Activated naive CD8-positive, alpha-beta T cell treated with anti-CD3 and anti-CD28 coated beads, Interleukin-2, amount 10 ng/mL, durations not matched to agents 7 days and 5 days (primary cell): ENCODE measurements at regions not wholly inside any gene's neighbourhood (a gene's known extent, or its start where the extent isn't known, plus 50 kb on each side); places are given as distances from the start of the nearest gene placed in this dataset.

ENCODE experiments used
- ATAC-seq: fragments of 150-1000 bp; cut with Tn5 transposase; one replicate; pipeline ENCODE4 v1.10.0; 2021; ENCODE audit warnings: low read depth, moderate library complexity
- POLR2A ChIA-PET: fragments of 350-600 bp; sonication (Branson Sonifier 250); formaldehyde crosslinking; loops from one replicate; lab custom pipeline; 2021; ENCODE audit warnings: antibody characterized with exemption; lab: Charles Lee
- DNase-seq: peaks from one replicate; pipeline ENCODE4 v3.0.0; 2021
- H3K27ac Mint-ChIP-seq: one replicate; pipeline ENCODE4 v1.8.0; 2022; ENCODE audit warnings: mild to moderate bottlenecking, mixed read lengths
- H3K27me3 Mint-ChIP-seq: one replicate; pipeline ENCODE4 v1.8.0; 2022; ENCODE audit warnings: mild to moderate bottlenecking, moderate library complexity, mixed read lengths
- H3K36me3 Mint-ChIP-seq: one replicate; pipeline ENCODE4 v1.8.0; 2021; ENCODE audit warnings: mild to moderate bottlenecking, mixed read lengths
- H3K4me1 Mint-ChIP-seq: one replicate; pipeline ENCODE4 v1.8.0; 2021; ENCODE audit warnings: mixed read lengths
- H3K4me3 Mint-ChIP-seq: one replicate; pipeline ENCODE4 v1.8.0; 2022; ENCODE audit warnings: mild to moderate bottlenecking, moderate library complexity, mixed read lengths
- H3K9me3 Mint-ChIP-seq: one replicate; pipeline ENCODE4 v1.8.0; 2021; ENCODE audit warnings: mixed read lengths

DNA sequence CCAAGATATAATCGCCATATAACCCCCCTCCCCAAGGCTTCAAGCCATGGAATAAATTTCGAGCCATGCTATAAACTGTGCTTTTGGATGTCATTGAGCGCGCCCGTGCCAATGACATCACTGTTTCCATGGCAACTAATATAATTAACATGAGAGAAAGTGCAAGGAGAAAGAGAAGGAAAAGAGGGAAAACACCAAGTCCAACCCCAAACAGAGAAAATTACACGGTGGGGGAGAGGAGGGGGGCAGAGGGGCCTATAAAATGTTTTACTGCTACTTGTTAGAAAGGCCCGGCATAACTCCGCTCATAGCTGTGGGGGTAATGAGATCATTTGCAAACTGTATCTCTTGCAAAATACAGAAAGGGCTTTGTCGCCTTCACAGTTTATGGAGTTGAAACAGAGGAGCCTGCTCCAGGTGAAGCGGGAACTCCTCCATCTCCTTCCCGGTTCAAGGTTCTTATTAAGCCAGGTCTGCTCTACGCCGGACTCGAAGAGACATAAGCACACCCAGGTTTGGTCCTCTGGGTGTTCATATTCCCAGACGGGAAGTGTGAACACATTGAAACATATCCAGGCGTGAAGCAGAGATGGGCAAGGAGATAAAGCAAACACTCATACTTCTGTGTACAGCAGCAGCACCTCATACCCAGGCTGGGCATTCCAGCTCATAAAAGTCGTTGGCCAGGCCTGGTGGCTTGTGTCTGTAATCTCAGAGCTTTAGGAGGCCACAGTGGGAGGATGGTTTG lies 99.1 kb upstream of the MAP1LC3B2 start:
- Mint-ChIP-seq H3K27ac (no peak overlapping the region), H3K4me3 (no peak overlapping the region), H3K36me3 (no peaks in the 10 kb centered on the region), H3K4me1 (no peaks in the 10 kb centered on the region), H3K27me3 (peaks cover 10% of the 10 kb centered on the region), H3K9me3 (no peaks in the 10 kb centered on the region)
- ATAC-seq: no peak
- DNase-seq: no peak
- POLR2A ChIA-PET: no interaction called here

GRCh38 chr12:116461060-116461459 lies 98.1 kb upstream of the MAP1LC3B2 start:
- H3K27ac Mint-ChIP-seq: no peak overlapping the region
- DNase-seq (no peak), ATAC-seq (no peak)
- H3K4me1 Mint-ChIP-seq: no peaks in the 10 kb centered on the region
- H3K4me3 Mint-ChIP-seq: no peak overlapping the region
- H3K36me3 Mint-ChIP-seq: no peaks in the 10 kb centered on the region
- H3K27me3 Mint-ChIP-seq: peaks cover 8% of the 10 kb centered on the region
- POLR2A ChIA-PET: no interaction called here
- no peaks in the 10 kb centered on the region for H3K9me3 Mint-ChIP-seq

GRCh38 chr12:116463366-116463765 lies 95.8 kb upstream of the MAP1LC3B2 start:
- no peak overlapping the region for H3K27ac Mint-ChIP-seq
- DNase-seq (no peak), ATAC-seq (no peak)
- no peak overlapping the region for H3K4me3 Mint-ChIP-seq
- no peaks in the 10 kb centered on the region for H3K36me3 Mint-ChIP-seq
- POLR2A ChIA-PET: no interaction called here
- peaks cover 2% of the 10 kb centered on the region for H3K27me3 Mint-ChIP-seq
- H3K4me1 Mint-ChIP-seq: no peaks in the 10 kb centered on the region
- H3K9me3 Mint-ChIP-seq: no peaks in the 10 kb centered on the region

DNA sequence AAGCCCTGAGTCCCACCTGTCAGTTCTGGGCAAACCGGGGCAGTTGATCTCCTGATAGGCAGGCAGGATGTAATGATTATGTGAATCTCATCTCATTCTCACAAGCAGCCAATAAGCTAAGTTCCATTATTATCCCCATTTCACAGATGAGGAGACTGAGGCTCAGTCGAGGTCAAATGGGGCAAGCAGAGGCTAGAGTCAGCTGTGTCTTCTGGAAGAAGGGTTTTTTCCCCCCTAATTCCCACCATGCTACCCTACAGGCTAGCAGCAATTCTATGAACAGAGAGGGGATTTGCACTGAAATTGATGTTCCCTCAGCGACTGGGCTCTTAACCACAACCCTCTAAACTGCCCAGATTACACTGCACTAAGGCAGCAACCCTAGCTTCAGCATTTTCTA lies 93.8 kb upstream of the MAP1LC3B2 start:
- H3K9me3 Mint-ChIP-seq: no peaks in the 10 kb centered on the region
- H3K27me3 Mint-ChIP-seq: peaks cover 2% of the 10 kb centered on the region
- H3K4me1 Mint-ChIP-seq: no peaks in the 10 kb centered on the region
- no peak overlapping the region for H3K27ac Mint-ChIP-seq
- POLR2A ChIA-PET: no interaction called here
- no peak for ATAC-seq
- H3K36me3 Mint-ChIP-seq: no peaks in the 10 kb centered on the region
- no peak overlapping the region for H3K4me3 Mint-ChIP-seq
- DNase-seq: no peak

DNA sequence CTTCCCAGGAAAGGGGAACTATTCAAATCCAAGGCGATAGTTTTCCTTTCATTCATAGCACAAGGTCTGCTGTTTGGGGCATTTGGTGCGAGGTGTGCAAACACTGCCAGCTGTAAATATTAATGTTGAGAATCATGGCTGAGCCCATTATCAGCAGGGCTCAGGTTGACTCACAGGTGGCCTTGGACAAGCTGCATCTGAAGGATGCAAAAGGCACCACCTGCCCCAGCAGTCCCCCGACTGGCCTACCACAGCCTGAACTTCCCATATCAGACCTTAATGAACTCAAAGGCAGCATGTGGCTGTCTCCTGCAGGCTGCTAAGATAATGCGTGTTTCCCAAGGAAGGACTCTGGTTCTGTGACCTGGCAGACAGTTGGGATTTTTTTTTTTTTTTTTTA lies 93.3 kb upstream of the MAP1LC3B2 start:
- H3K4me3 Mint-ChIP-seq: no peak overlapping the region
- POLR2A ChIA-PET: no interaction called here
- H3K27me3 Mint-ChIP-seq: peaks cover 2% of the 10 kb centered on the region
- H3K4me1 Mint-ChIP-seq: no peaks in the 10 kb centered on the region
- ATAC-seq (no peak), DNase-seq (no peak)
- no peak overlapping the region for H3K27ac Mint-ChIP-seq
- H3K36me3 Mint-ChIP-seq: no peaks in the 10 kb centered on the region
- no peaks in the 10 kb centered on the region for H3K9me3 Mint-ChIP-seq

- Mint-ChIP-seq H3K27ac (no peak overlapping the region), H3K4me1 (no peaks in the 10 kb centered on the region), H3K9me3 (no peaks in the 10 kb centered on the region), H3K4me3 (no peak overlapping the region), H3K36me3 (no peaks in the 10 kb centered on the region), H3K27me3 (peaks cover 2% of the 10 kb centered on the region)
- POLR2A ChIA-PET: no interaction called here
- no peak for ATAC-seq
- no peak for DNase-seq
Observed at GRCh38 chr12:116466536-116466935, 92.6 kb upstream of the MAP1LC3B2 start.

GRCh38 chr12:116469344-116469743 lies 89.8 kb upstream of the MAP1LC3B2 start:
- peaks cover 2% of the 10 kb centered on the region for H3K27me3 Mint-ChIP-seq
- H3K4me3 Mint-ChIP-seq: no peak overlapping the region
- DNase-seq (no peak), ATAC-seq (no peak)
- H3K9me3 Mint-ChIP-seq: peaks cover 3% of the 10 kb centered on the region
- no peak overlapping the region for H3K27ac Mint-ChIP-seq
- POLR2A ChIA-PET: no interaction called here
- no peaks in the 10 kb centered on the region for H3K36me3 Mint-ChIP-seq
- no peaks in the 10 kb centered on the region for H3K4me1 Mint-ChIP-seq

DNA sequence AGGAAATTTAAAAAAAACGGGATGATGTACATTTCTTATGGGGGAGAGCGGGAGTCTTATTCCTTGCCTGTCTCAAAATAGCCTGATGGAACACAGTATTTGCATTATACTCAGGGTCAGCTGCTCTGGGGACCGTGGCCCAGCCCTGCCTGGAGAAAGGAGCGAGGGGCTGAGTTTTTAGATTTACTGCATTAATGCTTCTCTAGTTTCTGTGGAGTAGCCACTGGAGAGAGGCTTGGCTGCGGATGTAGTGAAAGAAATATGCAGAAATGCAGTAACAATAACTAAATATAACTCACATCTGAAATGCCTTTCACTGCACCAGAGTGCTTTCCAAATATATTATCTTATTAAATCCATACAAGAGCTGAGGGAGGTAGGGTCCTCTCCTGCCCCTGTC lies 87.6 kb upstream of the MAP1LC3B2 start:
- Mint-ChIP-seq H3K9me3 (peaks cover 10% of the 10 kb centered on the region), H3K4me3 (no peak overlapping the region), H3K4me1 (no peaks in the 10 kb centered on the region), H3K36me3 (no peaks in the 10 kb centered on the region), H3K27ac (no peak overlapping the region), H3K27me3 (peaks cover 2% of the 10 kb centered on the region)
- ATAC-seq: no peak
- POLR2A ChIA-PET: interaction anchor here (1.3 kb wide), 1 partner anchor 12 kb away, joined by 3 read pairs; no protein-coding TSS in a partner anchor
- no peak for DNase-seq

DNA sequence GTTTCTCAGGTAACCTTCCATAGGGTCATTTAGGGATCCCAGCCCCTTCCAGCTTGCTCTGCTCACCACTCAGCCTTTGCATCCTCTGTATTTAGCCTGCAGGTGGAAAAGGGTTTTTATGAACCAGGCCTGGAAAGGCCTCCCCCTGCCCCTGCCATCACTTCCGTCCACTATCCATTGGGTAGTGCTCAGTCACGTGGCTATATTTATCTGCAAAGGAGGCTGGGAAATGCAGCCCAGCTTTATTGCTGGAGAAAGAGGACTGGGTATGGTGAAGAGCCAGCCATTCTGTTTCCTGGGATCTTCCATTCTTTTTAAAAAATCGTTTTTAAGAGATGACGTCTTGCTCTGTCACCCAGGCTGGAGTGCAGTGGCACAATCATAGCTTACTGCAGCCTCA lies 87.0 kb upstream of the MAP1LC3B2 start:
- no peak overlapping the region for H3K4me3 Mint-ChIP-seq
- H3K36me3 Mint-ChIP-seq: no peaks in the 10 kb centered on the region
- H3K27ac Mint-ChIP-seq: no peak overlapping the region
- no peaks in the 10 kb centered on the region for H3K4me1 Mint-ChIP-seq
- H3K9me3 Mint-ChIP-seq: peaks cover 10% of the 10 kb centered on the region
- no peak for ATAC-seq
- no peak for DNase-seq
- POLR2A ChIA-PET: interaction anchor here (1.3 kb wide), 1 partner anchor 11 kb away, joined by 3 read pairs; no protein-coding TSS in a partner anchor
- H3K27me3 Mint-ChIP-seq: peaks cover 2% of the 10 kb centered on the region

GRCh38 chr12:116473416-116473815 lies 85.8 kb upstream of the MAP1LC3B2 start:
- Mint-ChIP-seq H3K36me3 (no peaks in the 10 kb centered on the region), H3K27me3 (peaks cover 3% of the 10 kb centered on the region), H3K4me1 (no peaks in the 10 kb centered on the region), H3K4me3 (no peak overlapping the region), H3K9me3 (peaks cover 14% of the 10 kb centered on the region), H3K27ac (no peak overlapping the region)
- ATAC-seq (no peak), DNase-seq (no peak)
- POLR2A ChIA-PET: no interaction called here

DNA sequence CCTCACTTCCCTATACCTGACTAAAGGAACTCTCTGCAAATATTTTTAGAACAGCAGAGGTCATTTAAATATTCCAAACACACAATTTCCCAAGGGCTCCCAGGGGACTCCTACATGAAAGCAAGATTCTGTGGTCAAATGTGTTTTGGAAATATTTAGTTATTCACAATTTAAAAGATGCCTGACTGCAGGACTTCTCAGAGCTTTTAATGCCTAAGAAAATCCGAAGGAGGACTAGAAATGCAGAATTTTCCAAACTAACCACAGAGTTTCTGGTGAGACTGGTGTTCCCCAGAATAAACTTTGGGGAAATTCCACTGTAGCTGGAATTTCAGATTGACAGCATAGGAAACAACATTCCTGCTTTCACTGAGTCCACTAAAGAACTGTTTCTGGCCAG lies 84.8 kb upstream of the MAP1LC3B2 start:
- POLR2A ChIA-PET: no interaction called here
- Mint-ChIP-seq H3K4me1 (no peaks in the 10 kb centered on the region), H3K9me3 (peaks cover 17% of the 10 kb centered on the region), H3K27me3 (peaks cover 3% of the 10 kb centered on the region), H3K4me3 (no peak overlapping the region), H3K27ac (no peak overlapping the region), H3K36me3 (no peaks in the 10 kb centered on the region)
- no peak for DNase-seq
- ATAC-seq: no peak

DNA sequence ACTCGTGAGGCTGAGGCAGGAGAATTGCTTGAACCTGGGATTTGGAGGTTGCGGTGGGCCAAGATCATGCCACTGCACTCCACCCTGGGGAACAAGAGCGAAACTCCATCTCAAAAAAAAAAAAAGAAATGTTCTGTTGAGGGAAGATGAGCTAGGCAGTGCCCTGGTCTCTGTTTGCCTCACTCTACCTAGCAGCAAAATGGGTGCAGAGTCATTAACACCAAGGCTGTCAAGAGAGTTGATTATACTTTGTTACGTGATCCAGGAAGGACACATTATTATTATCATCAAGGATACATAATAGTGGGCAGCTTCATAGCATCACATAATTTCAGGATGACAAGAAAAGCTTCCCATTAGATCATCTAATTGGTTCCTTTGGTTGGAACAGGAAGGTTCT lies 84.3 kb upstream of the MAP1LC3B2 start:
- H3K27ac Mint-ChIP-seq: no peak overlapping the region
- DNase-seq: no peak
- H3K4me1 Mint-ChIP-seq: peaks cover under 1% of the 10 kb centered on the region
- peaks cover 3% of the 10 kb centered on the region for H3K27me3 Mint-ChIP-seq
- no peak for ATAC-seq
- H3K9me3 Mint-ChIP-seq: peaks cover 17% of the 10 kb centered on the region
- no peak overlapping the region for H3K4me3 Mint-ChIP-seq
- H3K36me3 Mint-ChIP-seq: no peaks in the 10 kb centered on the region
- POLR2A ChIA-PET: no interaction called here

DNA sequence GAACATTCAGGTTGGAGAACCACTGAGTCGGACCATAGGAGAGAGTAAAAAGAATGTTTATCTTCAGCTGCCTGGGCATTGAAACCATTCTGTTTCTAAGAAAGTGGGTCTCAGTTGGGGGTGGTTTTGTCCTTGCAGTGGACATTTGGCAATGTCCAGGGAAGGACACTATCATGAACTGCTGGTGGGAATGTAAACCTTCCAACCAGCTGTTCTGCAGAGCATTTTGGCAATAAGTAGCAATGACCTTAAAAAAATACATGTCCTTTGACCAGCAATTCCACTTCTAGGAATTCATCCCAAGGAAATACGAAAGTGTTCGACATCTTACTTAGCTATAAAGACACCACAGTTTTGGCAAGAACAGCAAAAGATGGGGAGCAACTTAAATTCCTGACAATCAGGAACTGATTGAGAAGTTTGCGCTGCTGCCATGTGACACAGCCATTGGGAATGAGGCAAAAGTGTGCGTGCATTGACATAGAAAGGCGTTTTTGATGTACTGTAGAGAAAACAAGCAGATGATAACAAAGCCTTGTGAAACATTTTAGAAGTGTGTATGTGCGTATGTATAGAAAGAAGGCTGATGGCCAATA lies 82.9 kb upstream of the MAP1LC3B2 start:
- Mint-ChIP-seq H3K36me3 (no peaks in the 10 kb centered on the region), H3K4me1 (peaks cover 8% of the 10 kb centered on the region), H3K27ac (no peak overlapping the region), H3K9me3 (peaks cover 17% of the 10 kb centered on the region), H3K4me3 (no peak overlapping the region), H3K27me3 (peaks cover 6% of the 10 kb centered on the region)
- POLR2A ChIA-PET: no interaction called here
- ATAC-seq (no peak), DNase-seq (no peak)

- POLR2A ChIA-PET: no interaction called here
- H3K4me1 Mint-ChIP-seq: peaks cover 8% of the 10 kb centered on the region
- peaks cover 17% of the 10 kb centered on the region for H3K9me3 Mint-ChIP-seq
- no peak overlapping the region for H3K4me3 Mint-ChIP-seq
- peaks cover 5% of the 10 kb centered on the region for H3K27me3 Mint-ChIP-seq
- H3K36me3 Mint-ChIP-seq: no peaks in the 10 kb centered on the region
- DNase-seq (no peak), ATAC-seq (no peak)
- no peak overlapping the region for H3K27ac Mint-ChIP-seq
Observed at GRCh38 chr12:116478243-116478773, 80.9 kb upstream of the MAP1LC3B2 start.
